Kidney tubule cell (primary cell): ENCODE measurements at regions not wholly inside any gene's neighbourhood (a gene's known extent, or its start where the extent isn't known, plus 50 kb on each side); places are given as distances from the start of the nearest gene placed in this dataset.

Source experiments
- DNase-seq: peaks from one replicate; pipeline ENCODE4 v3.0.0-alpha.2; 2018; ENCODE audit warnings: low spot score

GRCh38 chr11:106331176-106331575, 253.7 kb downstream of the AASDHPPT start:
- peak; percentile 75 for DNase-seq

GRCh38 chr11:106333678-106334077, 256.2 kb downstream of the AASDHPPT start:
- no peak for DNase-seq

GRCh38 chr11:106344394-106344793, 266.9 kb downstream of the AASDHPPT start:
- no peak for DNase-seq

GRCh38 chr11:106344966-106345365, 267.5 kb downstream of the AASDHPPT start:
- DNase-seq = no peak

GRCh38 chr11:106353031-106353430, 275.6 kb downstream of the AASDHPPT start:
- no peak for DNase-seq

- no peak for DNase-seq
These were observed 291.8 kb downstream of the AASDHPPT start for GRCh38 chr11:106369224-106369623.

- no peak for DNase-seq
These were observed 301.2 kb downstream of the AASDHPPT start for GRCh38 chr11:106378513-106379179.

GRCh38 chr11:106379265-106379664, 301.8 kb downstream of the AASDHPPT start:
- no peak for DNase-seq

- DNase-seq = no peak
These were observed 302.2 kb downstream of the AASDHPPT start for GRCh38 chr11:106379712-106380111.

GRCh38 chr11:106381895-106382294, 304.4 kb downstream of the AASDHPPT start:
- peak; percentile 46 for DNase-seq

- no peak for DNase-seq
These were observed 307.0 kb downstream of the AASDHPPT start for GRCh38 chr11:106384429-106384828.

- DNase-seq = no peak
These were observed 309.1 kb downstream of the AASDHPPT start for GRCh38 chr11:106386519-106386918.

GRCh38 chr11:106389101-106389500, 311.6 kb downstream of the AASDHPPT start:
- peak; percentile 59 for DNase-seq

GRCh38 chr11:106390078-106390477, 312.6 kb downstream of the AASDHPPT start:
- DNase-seq = no peak

GRCh38 chr11:106391771-106392420, 314.4 kb downstream of the AASDHPPT start:
- peak; percentile 17 for DNase-seq

- peak; percentile 73 for DNase-seq
These were observed 318.4 kb downstream of the AASDHPPT start for GRCh38 chr11:106395716-106396349.

- no peak for DNase-seq
These were observed 320.5 kb downstream of the AASDHPPT start for GRCh38 chr11:106397787-106398501.

- DNase-seq = peak; percentile 88
These were observed 321.1 kb downstream of the AASDHPPT start for GRCh38 chr11:106398502-106399075.

GRCh38 chr11:106399076-106399511, 321.6 kb downstream of the AASDHPPT start:
- peak; percentile 99 for DNase-seq

GRCh38 chr11:106399624-106400023, 322.2 kb downstream of the AASDHPPT start:
- no peak for DNase-seq

GRCh38 chr11:106400949-106401570, 323.6 kb downstream of the AASDHPPT start:
- DNase-seq = no peak

- DNase-seq = no peak
These were observed 326.3 kb downstream of the AASDHPPT start for GRCh38 chr11:106403751-106404150.
